NB4 (cell line): ENCODE measurements at regions not wholly inside any gene's neighbourhood (a gene's known extent, or its start where the extent isn't known, plus 50 kb on each side); places are given as distances from the start of the nearest gene placed in this dataset.

Experiments used
- MYC ChIP-seq: IDR thresholded peaks from 2 replicates; pipeline ENCODE4 v1.6.1; 2011; ENCODE audit warnings: low read depth, low read length
- POLR2A ChIP-seq: IDR thresholded peaks from 2 replicates; pipeline ENCODE4 v1.6.1; 2011; ENCODE audit warnings: mild to moderate bottlenecking; ENCODE audit not compliant: insufficient read length; ENCODE audit errors: extremely low read depth
- TF ChIP-seq, protein P1 (sequence below): IDR thresholded peaks from one replicate; pipeline ENCODE4 v1.5.1; 2012; ENCODE audit warnings: low read depth, low read length
- TF ChIP-seq, protein P2 (sequence below): IDR thresholded peaks from 2 replicates; pipeline ENCODE4 v1.6.1; 2011; ENCODE audit warnings: low read depth, low read length

DNA sequence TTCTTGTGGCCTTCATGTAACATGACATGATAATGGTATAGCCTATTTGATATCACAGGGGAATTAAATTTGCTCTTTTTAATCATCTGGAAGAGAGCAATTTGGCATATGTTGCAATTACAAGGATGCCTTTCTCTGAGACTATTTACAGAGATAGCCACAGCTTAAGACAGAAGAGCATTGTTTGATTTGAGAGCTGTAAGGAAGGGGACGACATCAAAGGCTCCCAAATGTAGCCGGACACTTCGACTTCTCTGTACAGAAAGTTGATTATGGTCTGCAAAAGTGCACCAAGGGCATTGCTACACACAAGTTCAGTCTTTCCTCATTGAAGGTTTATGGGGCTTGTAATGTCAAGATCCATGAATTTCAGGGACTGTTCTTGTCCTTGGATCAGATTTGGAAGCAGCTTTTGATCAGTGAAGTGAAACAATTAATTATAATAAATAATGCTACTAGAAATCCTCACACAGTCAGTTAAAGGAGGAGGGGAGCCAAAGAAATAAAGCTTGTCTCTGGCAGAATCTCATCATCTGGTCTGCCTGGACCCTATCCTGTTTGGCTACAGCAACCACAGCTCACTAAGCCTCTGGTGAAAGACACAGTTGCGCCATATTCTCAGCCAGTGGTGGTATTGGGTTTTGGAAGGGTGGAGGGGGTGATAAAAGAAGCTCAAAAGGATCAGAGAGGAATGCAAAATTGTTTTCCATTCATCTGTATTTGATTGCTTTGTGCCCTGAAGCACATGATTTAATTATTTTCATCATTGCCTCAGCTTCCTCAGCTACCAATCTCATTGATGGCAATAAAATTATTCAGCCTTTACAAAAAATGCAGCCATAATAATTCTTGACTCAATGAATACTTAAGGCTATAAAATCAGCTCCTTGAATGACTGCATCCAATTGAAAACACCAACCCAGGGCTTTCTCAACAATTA, 654.3 kb upstream of the LCORL start:
- TF ChIP-seq, protein P1, sequence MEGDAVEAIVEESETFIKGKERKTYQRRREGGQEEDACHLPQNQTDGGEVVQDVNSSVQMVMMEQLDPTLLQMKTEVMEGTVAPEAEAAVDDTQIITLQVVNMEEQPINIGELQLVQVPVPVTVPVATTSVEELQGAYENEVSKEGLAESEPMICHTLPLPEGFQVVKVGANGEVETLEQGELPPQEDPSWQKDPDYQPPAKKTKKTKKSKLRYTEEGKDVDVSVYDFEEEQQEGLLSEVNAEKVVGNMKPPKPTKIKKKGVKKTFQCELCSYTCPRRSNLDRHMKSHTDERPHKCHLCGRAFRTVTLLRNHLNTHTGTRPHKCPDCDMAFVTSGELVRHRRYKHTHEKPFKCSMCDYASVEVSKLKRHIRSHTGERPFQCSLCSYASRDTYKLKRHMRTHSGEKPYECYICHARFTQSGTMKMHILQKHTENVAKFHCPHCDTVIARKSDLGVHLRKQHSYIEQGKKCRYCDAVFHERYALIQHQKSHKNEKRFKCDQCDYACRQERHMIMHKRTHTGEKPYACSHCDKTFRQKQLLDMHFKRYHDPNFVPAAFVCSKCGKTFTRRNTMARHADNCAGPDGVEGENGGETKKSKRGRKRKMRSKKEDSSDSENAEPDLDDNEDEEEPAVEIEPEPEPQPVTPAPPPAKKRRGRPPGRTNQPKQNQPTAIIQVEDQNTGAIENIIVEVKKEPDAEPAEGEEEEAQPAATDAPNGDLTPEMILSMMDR, result no peak
- TF ChIP-seq POLR2A (no peak), MYC (no peak)
- TF ChIP-seq, protein P2, sequence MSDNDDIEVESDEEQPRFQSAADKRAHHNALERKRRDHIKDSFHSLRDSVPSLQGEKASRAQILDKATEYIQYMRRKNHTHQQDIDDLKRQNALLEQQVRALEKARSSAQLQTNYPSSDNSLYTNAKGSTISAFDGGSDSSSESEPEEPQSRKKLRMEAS, result no peak
